Esophagus squamous epithelium (tissue), 5 donors: ENCODE measurements at regions not wholly inside any gene's neighbourhood (a gene's known extent, or its start where the extent isn't known, plus 50 kb on each side); places are given as distances from the start of the nearest gene placed in this dataset.

Experiments used
- DNase-seq: peaks from one replicate; lab custom pipeline; 2025; lab: John Stamatoyannopoulos, UW
- H3K27ac ChIP-seq, 4 donors: fragments of 200-600 bp; sonication (generic); one replicate each; pipeline ENCODE4 v1.5.1; 2016 to 2019; ENCODE audit warnings: mild to moderate bottlenecking in 1 of 4
- H3K27me3 ChIP-seq, 4 donors: fragments of 200-600 bp; sonication (generic); 1 replicate in 3 of 4; 2 replicates in 1 of 4; pipeline versions ENCODE4 v1.5.1 to v1.6.0; 2017 to 2021; ENCODE audit warnings: antibody characterized with exemption in 1 of 4
- H3K36me3 ChIP-seq, 3 donors: fragments of 200-600 bp; sonication (generic); one replicate each; pipeline ENCODE4 v1.5.1; 2016 to 2019
- H3K4me1 ChIP-seq, 3 donors: fragments of 200-600 bp; sonication (generic); one replicate each; pipeline ENCODE4 v1.5.1; 2017 to 2019
- H3K4me3 ChIP-seq, 4 donors: fragments of 200-600 bp; sonication (generic); 1 replicate in 3 of 4; 2 replicates in 1 of 4; pipeline ENCODE4 v1.5.1; 2016 to 2019; ENCODE audit warnings: mild to moderate bottlenecking in 2 of 4, moderate library complexity in 1 of 4
- H3K9me3 ChIP-seq, 3 donors: fragments of 200-600 bp; sonication (generic); one replicate each; pipeline ENCODE4 v1.5.1; 2016 to 2019
- POLR2A ChIP-seq, 4 donors: fragments of 450-650 bp; IDR thresholded peaks; one replicate each; pipeline ENCODE4 v1.6.1; 2017; ENCODE audit warnings: antibody characterized with exemption in 4 of 4, mild to moderate bottlenecking in 4 of 4, moderate library complexity in 3 of 4
- WGBS, 2 donors: methylation state at CpG; one replicate each; pipeline ENCODE4 v1.1.5; 2018; 5-methylcytosine and 5-hydroxymethylcytosine counted together
- intact Hi-C: fragments of 100-400 bp; cut with DNase I; formaldehyde crosslinking; loops from one replicate; pipeline ENCODE4 v1.15.0; 2022
- TF ChIP-seq, protein P1 (sequence below), 6 experiments: fragments of 450-650 bp in 4 of 6; fragments of 200-600 bp in 2 of 6; sonication (generic) in 2 of 6; IDR thresholded peaks; one replicate each; pipeline ENCODE4 v1.5.1; 2016 to 2019; ENCODE audit warnings: antibody characterized with exemption in 6 of 6, mild to moderate bottlenecking in 4 of 6, moderate library complexity in 4 of 6
- donor health status: DM: yes; HTN: yes; CAD: no.

DNA sequence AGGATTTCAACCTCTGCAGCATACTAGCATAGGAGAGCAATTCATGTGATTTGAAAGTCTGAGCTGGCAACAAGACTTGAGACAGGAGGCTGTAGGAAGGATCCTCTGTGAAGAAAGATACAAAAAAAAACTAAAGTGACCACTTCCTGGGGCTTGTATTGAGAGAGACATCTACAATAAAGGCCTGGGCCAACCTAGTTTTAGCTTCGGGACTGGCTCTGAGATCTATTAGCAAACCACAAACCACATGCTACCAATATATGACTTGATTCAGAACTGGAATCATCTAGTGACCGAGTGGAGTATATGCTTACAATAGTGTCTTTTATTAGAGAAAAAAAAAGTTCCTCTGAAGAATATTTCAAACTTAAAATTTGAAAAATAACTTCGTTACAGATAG lies 1448.9 kb upstream of the CDH6 start:
- TF ChIP-seq, protein P1, sequence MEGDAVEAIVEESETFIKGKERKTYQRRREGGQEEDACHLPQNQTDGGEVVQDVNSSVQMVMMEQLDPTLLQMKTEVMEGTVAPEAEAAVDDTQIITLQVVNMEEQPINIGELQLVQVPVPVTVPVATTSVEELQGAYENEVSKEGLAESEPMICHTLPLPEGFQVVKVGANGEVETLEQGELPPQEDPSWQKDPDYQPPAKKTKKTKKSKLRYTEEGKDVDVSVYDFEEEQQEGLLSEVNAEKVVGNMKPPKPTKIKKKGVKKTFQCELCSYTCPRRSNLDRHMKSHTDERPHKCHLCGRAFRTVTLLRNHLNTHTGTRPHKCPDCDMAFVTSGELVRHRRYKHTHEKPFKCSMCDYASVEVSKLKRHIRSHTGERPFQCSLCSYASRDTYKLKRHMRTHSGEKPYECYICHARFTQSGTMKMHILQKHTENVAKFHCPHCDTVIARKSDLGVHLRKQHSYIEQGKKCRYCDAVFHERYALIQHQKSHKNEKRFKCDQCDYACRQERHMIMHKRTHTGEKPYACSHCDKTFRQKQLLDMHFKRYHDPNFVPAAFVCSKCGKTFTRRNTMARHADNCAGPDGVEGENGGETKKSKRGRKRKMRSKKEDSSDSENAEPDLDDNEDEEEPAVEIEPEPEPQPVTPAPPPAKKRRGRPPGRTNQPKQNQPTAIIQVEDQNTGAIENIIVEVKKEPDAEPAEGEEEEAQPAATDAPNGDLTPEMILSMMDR (IDR thresholded peaks at IDR 0.05), result no peak
- no peak for TF ChIP-seq POLR2A (IDR thresholded peaks at IDR 0.05)
- WGBS, 2 donors, result 54 to 56% methylated on average over 3 of the region's 3 CpGs
- H3K27me3 ChIP-seq, result no peaks in the 10 kb centered on the region
- no peak for DNase-seq
- H3K4me3 ChIP-seq, result no peak overlapping the region
- no peaks in the 10 kb centered on the region for H3K9me3 ChIP-seq
- H3K36me3 ChIP-seq, result no peaks in the 10 kb centered on the region
- intact Hi-C loops, result no loop called here
- H3K27ac ChIP-seq, result no peak overlapping the region
- no peaks in the 10 kb centered on the region for H3K4me1 ChIP-seq

DNA sequence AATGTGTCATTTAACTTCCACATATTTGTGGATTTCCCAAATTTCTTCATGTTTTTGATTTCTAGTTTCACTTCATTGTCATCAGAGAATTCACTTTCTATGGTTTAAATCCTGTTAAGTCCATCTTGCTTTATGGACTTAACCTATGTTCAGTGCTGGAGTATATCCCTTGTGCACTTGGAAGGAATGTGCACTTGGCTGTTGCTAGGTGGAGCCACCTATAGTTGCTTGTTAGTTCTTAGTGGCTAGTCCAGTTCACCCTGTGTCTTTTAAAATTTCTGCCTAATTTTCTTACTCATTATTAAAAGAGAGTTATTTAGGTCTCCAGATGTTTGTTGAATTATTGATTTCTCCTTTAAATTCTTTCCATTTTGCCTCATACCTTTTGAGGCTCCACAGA lies 1472.5 kb upstream of the CDH6 start:
- DNase-seq, result no peak
- no peak for TF ChIP-seq POLR2A (IDR thresholded peaks at IDR 0.05)
- TF ChIP-seq, protein P1 (IDR thresholded peaks at IDR 0.05), result no peak
- intact Hi-C loops, result no loop called here
- Histone ChIP-seq H3K4me3 (no peak overlapping the region), H3K27ac (no peak overlapping the region), H3K36me3 (no peaks in the 10 kb centered on the region), H3K9me3 (no peaks in the 10 kb centered on the region), H3K4me1 (no peaks in the 10 kb centered on the region), H3K27me3 (no peaks in the 10 kb centered on the region)

DNA sequence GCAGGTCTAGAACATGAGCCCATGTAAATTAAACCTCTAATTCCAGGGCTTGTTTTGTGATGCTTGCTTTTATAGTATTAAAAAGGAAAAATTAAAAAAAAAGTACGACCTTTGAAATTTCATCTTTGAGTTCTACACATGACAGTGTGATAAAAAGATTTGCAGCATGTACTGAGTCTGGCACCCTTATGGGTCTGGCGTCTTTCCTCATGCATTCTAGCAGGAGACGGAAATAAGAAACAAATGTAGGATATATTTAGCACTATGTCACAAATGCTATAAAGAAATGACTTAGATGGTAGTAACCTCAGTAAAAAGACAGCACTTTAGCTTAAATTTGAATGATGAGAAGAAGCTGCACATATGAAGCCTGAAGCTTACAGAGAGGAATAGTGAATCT lies 1474.3 kb upstream of the CDH6 start:
- Histone ChIP-seq H3K27ac (no peak overlapping the region), H3K36me3 (no peaks in the 10 kb centered on the region), H3K4me1 (no peaks in the 10 kb centered on the region), H3K4me3 (no peak overlapping the region), H3K9me3 (no peaks in the 10 kb centered on the region), H3K27me3 (no peaks in the 10 kb centered on the region)
- 75% methylated on average over 3 of the region's 3 CpGs for WGBS, 2 donors
- intact Hi-C loops, result no loop called here
- no peak for DNase-seq
- TF ChIP-seq, protein P1 (IDR thresholded peaks at IDR 0.05), result no peak

DNA sequence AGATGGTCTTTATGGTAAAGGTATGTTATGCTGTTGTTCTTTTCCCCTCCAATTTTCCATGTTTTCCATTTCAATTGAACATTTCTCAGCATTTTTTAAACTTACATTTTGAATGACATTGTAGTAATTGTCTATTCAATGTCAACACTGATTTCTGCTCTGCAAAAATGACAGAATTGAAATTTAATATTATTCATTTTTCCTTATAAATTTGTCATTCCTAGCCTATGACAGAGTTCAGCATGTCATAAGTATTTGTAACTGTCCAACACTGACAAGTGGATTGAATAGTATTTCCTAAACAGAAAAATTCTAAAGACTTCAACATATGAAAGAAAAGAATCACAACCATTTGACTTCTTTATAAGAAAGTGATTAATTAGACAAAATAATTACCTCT lies 1478.3 kb upstream of the CDH6 start:
- Histone ChIP-seq H3K4me1 (no peaks in the 10 kb centered on the region), H3K9me3 (peaks cover 0 to 6% (median 0%) of the 10 kb centered on the region in 3 donors), H3K36me3 (no peaks in the 10 kb centered on the region), H3K27ac (no peak overlapping the region), H3K4me3 (no peak overlapping the region), H3K27me3 (no peaks in the 10 kb centered on the region)
- TF ChIP-seq POLR2A (IDR thresholded peaks at IDR 0.05), result no peak
- TF ChIP-seq, protein P1 (IDR thresholded peaks at IDR 0.05), result no peak
- intact Hi-C loops, result no loop called here
- DNase-seq, result no peak

DNA sequence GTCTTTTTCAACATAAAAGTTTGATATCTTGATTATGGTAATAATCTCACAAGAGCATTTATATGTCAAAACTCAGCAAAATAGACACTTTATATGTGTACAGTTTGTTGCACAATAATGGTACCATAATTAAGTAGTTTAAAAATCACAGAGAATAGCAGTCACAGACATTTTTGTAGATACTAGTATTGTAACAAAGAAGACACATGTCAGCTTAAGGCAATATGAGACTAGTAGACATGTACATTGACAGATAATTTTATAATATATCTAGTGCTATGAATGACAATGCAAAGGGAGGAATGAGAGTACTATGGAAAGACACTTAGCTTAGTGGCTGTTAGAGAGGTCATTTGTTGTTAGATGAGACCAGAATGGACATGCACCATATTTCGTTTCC lies 1490.6 kb upstream of the CDH6 start:
- DNase-seq, result no peak
- Histone ChIP-seq H3K36me3 (no peaks in the 10 kb centered on the region), H3K27me3 (no peaks in the 10 kb centered on the region), H3K4me3 (no peak overlapping the region), H3K4me1 (no peaks in the 10 kb centered on the region), H3K27ac (no peak overlapping the region), H3K9me3 (peaks cover 0 to 4% (median 0%) of the 10 kb centered on the region in 3 donors)
- 47 to 58% methylated on average over 1 of the region's 1 CpG for WGBS, 2 donors
- TF ChIP-seq POLR2A (IDR thresholded peaks at IDR 0.05), result no peak
- TF ChIP-seq, protein P1 (IDR thresholded peaks at IDR 0.05), result no peak
- intact Hi-C loops, result no loop called here
